ENCODE measurements at regions not wholly inside any gene's neighbourhood (a gene's known extent, or its start where the extent isn't known, plus 50 kb on each side); places are given as distances from the start of the nearest gene placed in this dataset.

GRCh38 chr18:45494811-45495210, 120.5 kb upstream of the SLC14A2 start:
- TF ChIP-seq CTCF (IDR thresholded peaks at IDR 0.05) (no peak), REST (IDR thresholded peaks at IDR 0.05; ENCODE audit: insufficient read depth in 1 of 2, low read depth in 2 of 2, low read length in 1 of 2) (no peak), SIN3A (IDR thresholded peaks at IDR 0.05; ENCODE audit: borderline replicate concordance, insufficient read depth, low read depth, low read length) (no peak), POLR2AphosphoS5 (IDR thresholded peaks at IDR 0.05; ENCODE audit: low read depth, low read length) (no peak)

Data from Panc1 (cell line).